ENCODE measurements at regions not wholly inside any gene's neighbourhood (a gene's known extent, or its start where the extent isn't known, plus 50 kb on each side); places are given as distances from the start of the nearest gene placed in this dataset.

DNA sequence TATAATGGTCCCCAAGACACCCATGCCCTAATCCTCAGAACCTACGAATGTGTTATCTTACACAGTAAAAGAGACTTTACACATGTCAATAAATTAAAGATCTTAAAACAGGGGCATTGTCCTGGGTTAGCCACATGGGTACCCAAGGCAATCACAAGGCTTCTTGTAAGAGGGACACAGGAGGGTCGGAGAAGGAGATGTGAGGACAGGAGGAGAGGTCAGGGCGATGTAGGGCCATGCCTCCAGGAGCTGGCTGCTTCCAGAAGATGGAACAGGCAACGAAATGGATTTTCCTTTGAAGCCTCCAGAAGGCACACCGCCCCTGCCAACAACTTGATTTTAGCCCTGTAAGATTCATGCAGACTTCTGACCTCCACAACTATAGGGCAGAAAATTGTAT lies 262.7 kb downstream of the MEX3B start:
- no peak overlapping the region for H3K4me2 ChIP-seq (ENCODE audit: insufficient read depth, insufficient read length, low read length)
- H3K4ac ChIP-seq (ENCODE audit: low read depth, low read length), result no peak overlapping the region
- no peak overlapping the region for H2BK12ac ChIP-seq (ENCODE audit: insufficient read length, low read depth, low read length)
- H3K4me1 Mint-ChIP-seq, result peaks cover 3 to 13% of the 10 kb centered on the region in 2 experiments; a peak in 3 of 4 replicates
- no peak overlapping the region for H2AFZ ChIP-seq (ENCODE audit: low read length)
- no peak overlapping the region for H3K27ac ChIP-seq (ENCODE audit: insufficient read length, low read depth, low read length)
- H3K36me3 Mint-ChIP-seq (ENCODE audit: insufficient read depth in 1 of 3, low read depth in 3 of 3), result peaks cover 12 to 28% (median 27%) of the 10 kb centered on the region in 3 experiments
- no peak overlapping the region for H3K56ac ChIP-seq (ENCODE audit: insufficient read length, low read depth, low read length)
- no peak overlapping the region for H2AK5ac ChIP-seq (ENCODE audit: insufficient read length, low read length)
- H2BK15ac ChIP-seq (ENCODE audit: low read depth, low read length), result no peak overlapping the region
- H2BK20ac ChIP-seq (ENCODE audit: low read depth, low read length, poor library complexity, severe bottlenecking), result no peak overlapping the region
- no peak overlapping the region for H3K14ac ChIP-seq (ENCODE audit: insufficient read depth, low read length)
- no peak overlapping the region for H3T11ph ChIP-seq (ENCODE audit: low read length)
- TF ChIP-seq, protein P1, sequence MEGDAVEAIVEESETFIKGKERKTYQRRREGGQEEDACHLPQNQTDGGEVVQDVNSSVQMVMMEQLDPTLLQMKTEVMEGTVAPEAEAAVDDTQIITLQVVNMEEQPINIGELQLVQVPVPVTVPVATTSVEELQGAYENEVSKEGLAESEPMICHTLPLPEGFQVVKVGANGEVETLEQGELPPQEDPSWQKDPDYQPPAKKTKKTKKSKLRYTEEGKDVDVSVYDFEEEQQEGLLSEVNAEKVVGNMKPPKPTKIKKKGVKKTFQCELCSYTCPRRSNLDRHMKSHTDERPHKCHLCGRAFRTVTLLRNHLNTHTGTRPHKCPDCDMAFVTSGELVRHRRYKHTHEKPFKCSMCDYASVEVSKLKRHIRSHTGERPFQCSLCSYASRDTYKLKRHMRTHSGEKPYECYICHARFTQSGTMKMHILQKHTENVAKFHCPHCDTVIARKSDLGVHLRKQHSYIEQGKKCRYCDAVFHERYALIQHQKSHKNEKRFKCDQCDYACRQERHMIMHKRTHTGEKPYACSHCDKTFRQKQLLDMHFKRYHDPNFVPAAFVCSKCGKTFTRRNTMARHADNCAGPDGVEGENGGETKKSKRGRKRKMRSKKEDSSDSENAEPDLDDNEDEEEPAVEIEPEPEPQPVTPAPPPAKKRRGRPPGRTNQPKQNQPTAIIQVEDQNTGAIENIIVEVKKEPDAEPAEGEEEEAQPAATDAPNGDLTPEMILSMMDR (conservative IDR thresholded peaks at IDR 0.05), result no peak
- no CpG with 5 or more reads among the region's 5 CpGs for WGBS (ENCODE audit: extremely low coverage, insufficient read length, low lambda C conversion rate)
- DNase-seq, result no peak
- H2BK120ac ChIP-seq (ENCODE audit: low read depth, low read length, poor library complexity, severe bottlenecking), result no peak overlapping the region
- no peaks in the 10 kb centered on the region for H3K9me3 ChIP-seq (ENCODE audit: control insufficient read depth, low read depth, low read length)
- H3K9ac ChIP-seq (ENCODE audit: extremely low read depth, insufficient read length, low read length), result no peak overlapping the region
- H3K4me3 Mint-ChIP-seq, result no peak overlapping the region
- no peaks in the 10 kb centered on the region for H4K20me1 ChIP-seq (ENCODE audit: control insufficient read depth, insufficient read depth, insufficient read length)
- no peak overlapping the region for H4K5ac ChIP-seq (ENCODE audit: insufficient read length, low read depth, low read length)
- H3K18ac ChIP-seq (ENCODE audit: insufficient read length, low read depth, low read length), result no peak overlapping the region
- no peak overlapping the region for H4K8ac ChIP-seq (replicated peaks; ENCODE audit: insufficient read length, low read depth, low read length)
- no peaks in the 10 kb centered on the region for H3K79me1 ChIP-seq (ENCODE audit: insufficient read depth, low read depth, low read length, poor library complexity, severe bottlenecking)
- H3K4me1 ChIP-seq (ENCODE audit: insufficient read depth, low read length), result 0 out of 2 replicates have a peak, but pooled peaks cover 3% of the 10 kb centered on the region
- no peaks in the 10 kb centered on the region for H3K27me3 Mint-ChIP-seq (ENCODE audit: low read depth)
- H4K91ac ChIP-seq (ENCODE audit: insufficient read length, low read depth, low read length), result no peak overlapping the region
- H2BK5ac ChIP-seq (ENCODE audit: insufficient read length, low read length), result no peak overlapping the region
- no peak overlapping the region for H3K27ac Mint-ChIP-seq
- H3K27me3 ChIP-seq (ENCODE audit: insufficient read depth, low read length), result no peaks in the 10 kb centered on the region
- no peaks in the 10 kb centered on the region for H3K79me2 ChIP-seq (ENCODE audit: insufficient read depth, low read length)
- peaks cover 0 to 2% of the 10 kb centered on the region in 2 experiments; a peak in 2 of 5 replicates for H3K9me3 Mint-ChIP-seq
- H3K23ac ChIP-seq (ENCODE audit: insufficient read length, low read depth, low read length), result no peak overlapping the region
- H3K23me2 ChIP-seq (ENCODE audit: insufficient read length, low read depth, low read length, poor library complexity, severe bottlenecking), result no peaks in the 10 kb centered on the region

Data from H9 (cell line).